Spleen (tissue), 7 donors: ENCODE measurements at regions not wholly inside any gene's neighbourhood (a gene's known extent, or its start where the extent isn't known, plus 50 kb on each side); places are given as distances from the start of the nearest gene placed in this dataset.

Experiments used
- POLR2AphosphoS5 ChIP-seq, 3 donors: sonication (generic); formaldehyde crosslinking; IDR thresholded peaks; one replicate each; pipeline ENCODE4 v1.5.1; 2017; ENCODE audit warnings: antibody characterized with exemption in 3 of 3
- TF ChIP-seq, protein P1 (sequence below), 11 experiments: fragments of 200-600 bp in 7 of 11; fragments of 450-650 bp in 4 of 11; sonication (generic) in 4 of 11; IDR thresholded peaks in 8 of 11; conservative IDR thresholded peaks in 3 of 11; 1 replicate in 7 of 11; 2 replicates in 4 of 11; pipeline versions ENCODE4 v1.4.0 to v1.8.0; 2016 to 2021; ENCODE audit warnings: antibody characterized with exemption in 11 of 11, inconsistent platforms in 4 of 11, mild to moderate bottlenecking in 1 of 11
- donor health status: DM: no; HTN: no; CAD: no; lungs with moderate emphysema.
- donor health status: DM: no; HTN: no; CAD: no.
- donor health status: DM: no; HTN: no; CAD: no.

DNA sequence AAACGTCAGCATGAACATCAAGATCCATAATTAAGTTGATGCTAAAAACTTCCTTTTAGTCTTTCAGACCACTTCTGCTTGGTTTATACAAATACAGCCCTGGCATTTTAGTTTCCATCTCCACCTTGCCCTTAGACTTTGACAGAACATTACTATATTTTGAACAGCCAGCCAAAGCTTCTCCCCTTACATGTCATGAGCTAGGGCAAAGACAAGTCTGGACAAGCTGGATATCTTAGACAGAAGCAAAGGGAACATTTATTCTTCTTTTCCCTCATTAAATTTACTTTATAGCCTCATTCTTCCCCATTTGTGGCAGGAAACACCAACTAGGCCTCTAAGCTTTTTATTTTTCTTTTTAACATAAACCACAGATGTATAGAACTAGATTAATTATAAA is 403.3 kb downstream of the SUCLG1 start:
- TF ChIP-seq, protein P1, sequence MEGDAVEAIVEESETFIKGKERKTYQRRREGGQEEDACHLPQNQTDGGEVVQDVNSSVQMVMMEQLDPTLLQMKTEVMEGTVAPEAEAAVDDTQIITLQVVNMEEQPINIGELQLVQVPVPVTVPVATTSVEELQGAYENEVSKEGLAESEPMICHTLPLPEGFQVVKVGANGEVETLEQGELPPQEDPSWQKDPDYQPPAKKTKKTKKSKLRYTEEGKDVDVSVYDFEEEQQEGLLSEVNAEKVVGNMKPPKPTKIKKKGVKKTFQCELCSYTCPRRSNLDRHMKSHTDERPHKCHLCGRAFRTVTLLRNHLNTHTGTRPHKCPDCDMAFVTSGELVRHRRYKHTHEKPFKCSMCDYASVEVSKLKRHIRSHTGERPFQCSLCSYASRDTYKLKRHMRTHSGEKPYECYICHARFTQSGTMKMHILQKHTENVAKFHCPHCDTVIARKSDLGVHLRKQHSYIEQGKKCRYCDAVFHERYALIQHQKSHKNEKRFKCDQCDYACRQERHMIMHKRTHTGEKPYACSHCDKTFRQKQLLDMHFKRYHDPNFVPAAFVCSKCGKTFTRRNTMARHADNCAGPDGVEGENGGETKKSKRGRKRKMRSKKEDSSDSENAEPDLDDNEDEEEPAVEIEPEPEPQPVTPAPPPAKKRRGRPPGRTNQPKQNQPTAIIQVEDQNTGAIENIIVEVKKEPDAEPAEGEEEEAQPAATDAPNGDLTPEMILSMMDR (IDR thresholded peaks at IDR 0.05 in 8 of 11, conservative IDR thresholded peaks at IDR 0.05 in 3 of 11) = no peak
- TF ChIP-seq POLR2AphosphoS5 (IDR thresholded peaks at IDR 0.05) = no peak
